Tibial nerve (tissue), 4 donors: ENCODE measurements at regions not wholly inside any gene's neighbourhood (a gene's known extent, or its start where the extent isn't known, plus 50 kb on each side); places are given as distances from the start of the nearest gene placed in this dataset.

ENCODE experiments used
- DNase-seq, 2 donors: peaks; one replicate each; pipeline ENCODE4 v3.0.0-alpha.2; 2019; ENCODE audit warnings: low spot score in 2 of 2
- H3K27ac ChIP-seq, 4 donors: fragments of 200-600 bp; sonication (generic) in 3 of 4; one replicate each; pipeline ENCODE4 v1.5.1; 2017 to 2019; ENCODE audit warnings: mild to moderate bottlenecking in 1 of 4
- H3K27me3 ChIP-seq, 2 donors: fragments of 200-600 bp; sonication (generic) in 1 of 2; one replicate each; pipeline versions ENCODE4 v1.5.1 to v1.6.0; 2017 to 2019
- H3K36me3 ChIP-seq, 3 donors: fragments of 200-600 bp; sonication (generic); one replicate each; pipeline ENCODE4 v1.5.1; 2018 to 2019
- H3K4me1 ChIP-seq, 4 donors: fragments of 200-600 bp; sonication (generic) in 3 of 4; one replicate each; pipeline ENCODE4 v1.5.1; 2017 to 2019
- H3K4me3 ChIP-seq, 4 donors: fragments of 200-600 bp; sonication (generic) in 3 of 4; one replicate each; pipeline ENCODE4 v1.5.1; 2017 to 2019; ENCODE audit warnings: mild to moderate bottlenecking in 1 of 4, moderate library complexity in 1 of 4
- H3K9me3 ChIP-seq, 4 donors: fragments of 200-600 bp; sonication (generic) in 3 of 4; one replicate each; pipeline ENCODE4 v1.5.1; 2017 to 2019
- EP300 ChIP-seq, 2 donors: sonication (generic); formaldehyde crosslinking; IDR thresholded peaks; one replicate each; pipeline ENCODE4 v1.6.1; 2017; ENCODE audit warnings: antibody characterized with exemption in 2 of 2, mild to moderate bottlenecking in 1 of 2
- POLR2A ChIP-seq, 2 donors: fragments of 450-650 bp; IDR thresholded peaks; one replicate each; pipeline ENCODE4 v1.6.1; 2017; ENCODE audit warnings: antibody characterized with exemption in 2 of 2, mild to moderate bottlenecking in 2 of 2, moderate library complexity in 2 of 2
- WGBS, 2 donors: methylation state at CpG; one replicate each; pipeline ENCODE4 v1.1.5; 2018; 5-methylcytosine and 5-hydroxymethylcytosine counted together
- TF ChIP-seq, protein P1 (sequence below), 5 experiments: fragments of 200-600 bp in 3 of 5; fragments of 450-650 bp in 2 of 5; sonication (generic) in 3 of 5; IDR thresholded peaks; one replicate each; pipeline ENCODE4 v1.5.1; 2016 to 2019; ENCODE audit warnings: antibody characterized with exemption in 5 of 5, mild to moderate bottlenecking in 3 of 5, moderate library complexity in 2 of 5

- no peaks in the 10 kb centered on the region for H3K27me3 ChIP-seq
- TF ChIP-seq EP300 (IDR thresholded peaks at IDR 0.05) (no peak), POLR2A (IDR thresholded peaks at IDR 0.05) (no peak)
- TF ChIP-seq, protein P1, sequence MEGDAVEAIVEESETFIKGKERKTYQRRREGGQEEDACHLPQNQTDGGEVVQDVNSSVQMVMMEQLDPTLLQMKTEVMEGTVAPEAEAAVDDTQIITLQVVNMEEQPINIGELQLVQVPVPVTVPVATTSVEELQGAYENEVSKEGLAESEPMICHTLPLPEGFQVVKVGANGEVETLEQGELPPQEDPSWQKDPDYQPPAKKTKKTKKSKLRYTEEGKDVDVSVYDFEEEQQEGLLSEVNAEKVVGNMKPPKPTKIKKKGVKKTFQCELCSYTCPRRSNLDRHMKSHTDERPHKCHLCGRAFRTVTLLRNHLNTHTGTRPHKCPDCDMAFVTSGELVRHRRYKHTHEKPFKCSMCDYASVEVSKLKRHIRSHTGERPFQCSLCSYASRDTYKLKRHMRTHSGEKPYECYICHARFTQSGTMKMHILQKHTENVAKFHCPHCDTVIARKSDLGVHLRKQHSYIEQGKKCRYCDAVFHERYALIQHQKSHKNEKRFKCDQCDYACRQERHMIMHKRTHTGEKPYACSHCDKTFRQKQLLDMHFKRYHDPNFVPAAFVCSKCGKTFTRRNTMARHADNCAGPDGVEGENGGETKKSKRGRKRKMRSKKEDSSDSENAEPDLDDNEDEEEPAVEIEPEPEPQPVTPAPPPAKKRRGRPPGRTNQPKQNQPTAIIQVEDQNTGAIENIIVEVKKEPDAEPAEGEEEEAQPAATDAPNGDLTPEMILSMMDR (IDR thresholded peaks at IDR 0.05): no peak
- no peaks in the 10 kb centered on the region for H3K9me3 ChIP-seq
- no peak overlapping the region for H3K4me3 ChIP-seq
- H3K4me1 ChIP-seq: no peaks in the 10 kb centered on the region
- WGBS, 2 donors: 78 to 91% methylated on average over 3 of the region's 3 CpGs
- no peak overlapping the region for H3K27ac ChIP-seq
- H3K36me3 ChIP-seq: no peaks in the 10 kb centered on the region
- DNase-seq: no peak
Observed at GRCh38 chr22:22047266-22047665, 64.7 kb upstream of the TOP3B start.

DNA sequence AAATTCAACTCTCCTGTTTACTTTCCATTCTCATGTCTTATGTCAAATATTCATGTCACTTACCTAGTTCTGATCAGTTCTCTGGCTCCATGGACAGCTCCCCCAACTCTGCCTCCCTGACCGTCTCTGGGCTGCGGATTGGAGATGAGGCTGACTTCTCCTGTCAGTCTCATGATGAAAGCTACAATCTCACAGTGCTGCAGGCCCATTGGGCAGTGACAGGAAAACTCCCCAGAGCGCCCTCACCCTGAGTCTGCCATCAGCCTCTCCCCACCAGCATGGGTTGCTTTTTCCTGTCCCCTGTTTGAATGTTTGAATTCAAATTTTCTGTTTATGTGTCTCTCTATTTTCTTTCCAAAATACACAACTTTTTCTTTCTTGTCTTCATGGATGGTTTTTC lies 63.8 kb upstream of the TOP3B start:
- TF ChIP-seq POLR2A (IDR thresholded peaks at IDR 0.05) (no peak), EP300 (IDR thresholded peaks at IDR 0.05) (no peak)
- TF ChIP-seq, protein P1 (IDR thresholded peaks at IDR 0.05): no peak
- H3K4me1 ChIP-seq: no peaks in the 10 kb centered on the region
- H3K27ac ChIP-seq: no peak overlapping the region
- DNase-seq: no peak
- H3K9me3 ChIP-seq: no peaks in the 10 kb centered on the region
- WGBS, 2 donors: 51 to 63% methylated on average over 3 of the region's 3 CpGs
- no peaks in the 10 kb centered on the region for H3K27me3 ChIP-seq
- no peaks in the 10 kb centered on the region for H3K36me3 ChIP-seq
- no peak overlapping the region for H3K4me3 ChIP-seq

DNA sequence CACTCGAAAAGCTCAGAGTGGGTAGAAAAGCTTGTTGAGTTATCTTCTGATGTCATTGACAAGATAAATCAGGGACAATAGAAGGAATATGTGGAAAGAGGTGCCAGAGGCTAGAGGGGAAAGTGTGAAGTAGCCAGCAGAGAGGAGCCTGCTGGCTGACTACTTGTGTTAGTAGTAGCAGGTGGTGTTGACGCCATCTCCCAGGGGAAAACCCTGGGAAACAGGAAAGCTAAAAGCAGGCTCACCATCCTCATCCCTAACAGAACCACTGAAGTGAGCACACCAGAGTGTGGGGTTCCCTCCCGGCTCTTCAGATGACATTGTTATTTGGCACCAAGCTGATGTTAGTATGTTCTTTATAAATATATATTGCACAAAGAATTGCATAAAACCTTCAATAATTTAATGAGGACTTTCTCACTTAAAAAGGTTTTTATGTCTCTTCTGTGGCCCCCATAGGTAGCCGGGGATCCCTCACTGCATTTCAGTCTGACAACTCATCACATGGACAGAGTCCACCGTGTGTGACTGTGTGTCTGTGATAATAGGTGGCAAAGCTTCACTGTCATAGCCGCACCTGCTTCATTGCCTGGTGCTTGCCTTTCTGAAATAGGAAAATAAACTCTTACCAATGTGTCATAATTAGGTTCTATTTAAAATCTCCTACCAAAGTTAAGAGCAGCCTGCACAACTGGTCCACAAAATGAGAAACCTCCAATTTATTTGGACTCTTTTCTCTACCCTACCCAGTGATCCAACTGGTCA lies 63.2 kb upstream of the TOP3B start:
- no peak for DNase-seq

DNA sequence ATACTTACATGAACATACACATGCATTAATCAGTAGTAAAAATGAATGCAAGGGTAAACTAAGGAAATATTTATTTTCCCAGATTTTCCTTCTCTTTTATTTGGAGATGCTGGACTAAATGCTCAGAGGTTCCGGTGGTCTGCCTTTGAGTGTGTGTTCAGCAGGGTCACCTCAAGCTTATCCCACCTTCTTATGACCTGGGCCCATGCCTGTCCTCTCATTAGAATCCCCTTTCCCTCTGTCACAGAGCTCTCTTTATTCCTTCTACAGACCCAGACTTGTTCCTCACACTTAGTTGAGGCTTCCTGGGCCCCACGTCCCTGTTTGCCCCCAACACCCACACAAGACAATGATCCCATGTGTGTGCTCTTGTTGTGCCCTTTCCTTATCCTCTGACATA lies 61.6 kb upstream of the TOP3B start:
- Histone ChIP-seq H3K4me1 (no peaks in the 10 kb centered on the region), H3K4me3 (no peak overlapping the region), H3K9me3 (no peaks in the 10 kb centered on the region), H3K27ac (no peak overlapping the region), H3K36me3 (no peaks in the 10 kb centered on the region), H3K27me3 (no peaks in the 10 kb centered on the region)
- DNase-seq: no peak
- 50 to 62% methylated on average over 2 of the region's 2 CpGs for WGBS, 2 donors
- no peak for TF ChIP-seq EP300 (IDR thresholded peaks at IDR 0.05)
- TF ChIP-seq, protein P1 (IDR thresholded peaks at IDR 0.05): no peak
- TF ChIP-seq POLR2A (IDR thresholded peaks at IDR 0.05): no peak

More for the DNA sequence above, 63.2 kb upstream of the TOP3B start:
- whole genome bisulfite sequencing, 2 donors: 71 to 76% methylated on average over 6 of the region's 6 CpGs
- no peak overlapping the region for H3K4me3 ChIP-seq
- no peak for TF ChIP-seq EP300 (IDR thresholded peaks at IDR 0.05)
- TF ChIP-seq, protein P1 (IDR thresholded peaks at IDR 0.05): no peak
- no peak for TF ChIP-seq POLR2A (IDR thresholded peaks at IDR 0.05)
- no peaks in the 10 kb centered on the region for H3K4me1 ChIP-seq
- no peaks in the 10 kb centered on the region for H3K27me3 ChIP-seq
- H3K9me3 ChIP-seq: no peaks in the 10 kb centered on the region
- H3K27ac ChIP-seq: no peak overlapping the region
- H3K36me3 ChIP-seq: no peaks in the 10 kb centered on the region

GRCh38 chr22:22043296-22044078 lies 60.9 kb upstream of the TOP3B start:
- 56 to 63% methylated on average over 11 of the region's 11 CpGs for WGBS, 2 donors
- DNase-seq: no peak
- TF ChIP-seq, protein P1 (IDR thresholded peaks at IDR 0.05): no peak
- TF ChIP-seq EP300 (IDR thresholded peaks at IDR 0.05): no peak
- TF ChIP-seq POLR2A (IDR thresholded peaks at IDR 0.05): no peak

More at GRCh38 chr22:22043296-22044078, 60.9 kb upstream of the TOP3B start:
- Histone ChIP-seq H3K27me3 (no peaks in the 10 kb centered on the region), H3K27ac (no peak overlapping the region), H3K4me3 (no peak overlapping the region), H3K9me3 (no peaks in the 10 kb centered on the region), H3K36me3 (no peaks in the 10 kb centered on the region), H3K4me1 (no peaks in the 10 kb centered on the region)
